ENCODE measurements at regions not wholly inside any gene's neighbourhood (a gene's known extent, or its start where the extent isn't known, plus 50 kb on each side); places are given as distances from the start of the nearest gene placed in this dataset.
A peak's percentile ranks its signal among the peaks of the same experiment; 100 is the strongest.

- DNase-seq (ENCODE audit: insufficient read length, low spot score) (no peak), FAIRE-seq (no peak)
Measured at GRCh38 chr3:124424396-124424795, 305.9 kb upstream of the UMPS start.

DNA sequence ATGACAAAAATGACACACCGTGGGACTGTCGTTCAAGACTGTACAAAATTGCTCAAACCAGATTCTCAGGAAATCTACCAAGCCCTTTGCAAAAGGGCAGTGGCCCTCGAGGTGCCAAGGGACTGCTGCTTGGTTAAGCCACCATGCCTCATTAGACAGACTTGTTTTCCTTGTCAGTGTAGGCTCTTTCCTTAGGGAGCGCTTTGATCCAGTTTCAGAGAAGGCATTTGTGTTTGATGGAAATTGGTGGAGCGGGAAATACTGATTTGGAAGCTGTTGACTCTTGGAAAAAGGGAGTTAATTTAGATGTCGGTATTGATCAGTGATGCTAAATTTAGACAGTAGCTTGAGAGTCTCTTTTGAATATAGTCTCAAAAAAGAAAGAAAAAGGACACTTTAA is 304.3 kb upstream of the UMPS start:
- DNase-seq (ENCODE audit: insufficient read length, low spot score) (no peak), FAIRE-seq (no peak)

DNA sequence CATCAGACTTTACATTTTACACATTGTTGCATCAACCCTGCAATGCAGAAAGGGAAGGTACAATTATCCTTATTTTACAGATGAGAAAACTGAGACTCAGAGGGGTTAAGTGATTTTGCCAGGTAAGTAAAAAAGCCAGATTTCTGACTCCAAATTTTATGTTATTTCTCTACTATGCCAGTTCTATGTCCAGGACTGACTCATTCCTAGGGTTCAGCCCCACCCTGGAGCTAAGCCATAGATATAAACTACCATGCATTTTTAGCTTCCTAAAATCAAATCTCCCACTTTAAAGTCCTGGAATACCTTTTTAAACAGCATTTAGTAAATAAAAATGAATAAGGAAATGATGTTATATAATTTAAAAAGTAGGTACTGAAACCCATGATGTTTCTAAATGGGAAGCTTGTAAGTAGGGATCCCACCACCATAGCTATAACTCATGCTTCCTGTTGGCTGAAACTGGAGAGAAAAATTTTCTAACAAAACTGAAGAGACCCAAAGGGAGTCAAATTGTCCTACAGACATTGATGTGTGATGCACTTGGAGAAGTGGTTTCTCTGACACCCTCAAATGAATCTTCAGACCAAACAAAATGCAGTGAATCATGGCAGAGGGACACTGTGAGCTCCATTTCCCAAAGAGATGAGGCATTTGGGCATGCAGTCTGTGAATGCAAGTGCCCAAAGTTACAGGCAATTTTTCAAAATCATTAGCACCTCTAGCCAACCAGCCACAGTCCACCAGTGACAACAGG is 301.7 kb upstream of the UMPS start:
- DNase-seq (ENCODE audit: insufficient read length, low spot score) = peak; percentile 31
- no peak for FAIRE-seq

- FAIRE-seq (peak; percentile 87), DNase-seq (ENCODE audit: insufficient read length, low spot score) (peak; percentile 78)
Measured at GRCh38 chr3:124429129-124429815, 301.0 kb upstream of the UMPS start.

DNA sequence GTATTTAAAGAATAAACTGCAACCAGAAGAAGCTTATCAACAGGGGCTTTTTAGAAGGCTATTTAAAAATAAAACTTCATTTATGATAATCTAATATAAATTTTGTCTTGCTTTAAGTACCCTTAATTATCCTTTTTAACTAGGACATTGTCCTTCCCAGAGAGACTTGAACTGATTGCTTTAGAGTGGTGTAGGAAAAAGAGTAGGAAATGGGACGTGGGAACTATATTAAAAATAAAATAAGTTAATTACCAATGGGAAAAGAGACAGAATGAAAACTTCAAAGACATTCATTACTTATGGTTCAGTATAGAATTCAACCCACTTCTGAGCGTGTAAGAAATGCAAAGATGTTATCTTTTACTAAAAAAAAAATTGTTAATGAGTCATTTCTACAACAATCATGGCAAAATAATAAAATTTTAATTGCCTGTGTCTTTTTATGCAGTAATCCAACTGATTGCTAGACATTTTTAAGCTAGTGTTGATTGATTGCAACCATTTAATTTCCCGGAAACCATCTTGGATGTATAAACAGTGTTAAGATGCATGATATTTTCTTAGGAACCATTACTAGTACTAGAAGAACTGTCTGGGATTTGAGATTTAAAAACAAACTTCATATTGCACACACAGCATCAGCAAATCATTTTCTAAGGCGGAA is 298.8 kb upstream of the UMPS start:
- no peak for FAIRE-seq
- no peak for DNase-seq (ENCODE audit: insufficient read length, low spot score)

DNA sequence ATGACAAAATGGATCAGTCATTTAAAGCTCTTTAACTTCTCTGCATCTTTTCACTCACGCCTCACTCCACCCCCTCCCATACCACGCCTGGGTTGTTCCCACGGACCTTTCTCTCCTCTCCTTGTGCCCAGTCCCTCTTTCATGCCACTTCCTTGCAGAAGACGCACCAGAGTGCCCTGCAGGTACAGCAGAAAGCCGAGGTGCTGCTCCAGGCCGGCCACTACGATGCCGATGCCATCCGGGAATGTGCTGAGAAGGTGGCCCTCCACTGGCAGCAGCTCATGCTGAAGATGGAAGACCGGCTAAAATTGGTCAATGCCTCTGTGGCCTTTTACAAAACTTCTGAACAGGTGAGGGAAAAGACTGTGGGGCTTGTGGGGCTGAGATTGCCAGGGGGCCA is 296.1 kb upstream of the UMPS start:
- DNase-seq (ENCODE audit: insufficient read length, low spot score) (no peak), FAIRE-seq (no peak)

DNA sequence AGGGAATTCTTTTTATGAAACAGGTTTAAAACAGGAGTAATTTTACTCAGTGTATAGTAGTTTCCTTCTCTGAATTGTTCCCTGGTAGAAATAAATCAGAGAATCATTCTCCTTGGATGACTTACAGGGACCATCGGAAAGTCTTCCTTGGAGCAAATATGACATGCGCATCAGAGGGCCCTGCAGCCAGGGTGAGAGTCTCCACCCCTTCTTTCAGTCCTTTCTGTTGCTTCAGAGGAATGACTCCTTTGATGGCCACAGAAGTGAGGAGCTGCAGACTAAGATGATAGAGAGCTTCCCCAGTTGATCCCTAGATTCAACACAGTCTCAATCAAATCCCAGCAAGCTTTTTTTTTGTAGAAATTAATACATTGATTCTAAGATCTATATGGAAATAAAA is 294.8 kb upstream of the UMPS start:
- FAIRE-seq = no peak
- DNase-seq (ENCODE audit: insufficient read length, low spot score) = no peak

DNA sequence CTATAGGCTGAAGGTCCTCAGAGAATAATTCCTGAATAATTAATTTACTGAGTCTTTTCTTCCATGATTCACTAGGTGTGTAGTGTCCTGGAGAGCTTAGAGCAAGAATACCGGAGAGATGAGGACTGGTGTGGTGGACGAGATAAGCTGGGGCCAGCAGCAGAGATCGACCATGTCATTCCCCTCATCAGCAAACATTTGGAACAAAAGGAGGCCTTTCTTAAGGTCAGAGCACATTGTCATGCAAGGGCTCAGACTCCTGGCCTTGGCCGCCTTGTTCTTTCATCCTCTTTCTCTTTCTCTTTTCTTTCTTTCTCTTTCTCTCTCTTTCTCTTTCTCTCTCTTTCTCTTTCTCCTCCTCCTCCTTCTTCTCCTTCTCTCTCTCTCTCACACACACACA is 291.4 kb upstream of the UMPS start:
- no peak for DNase-seq (ENCODE audit: insufficient read length, low spot score)
- no peak for FAIRE-seq

DNA sequence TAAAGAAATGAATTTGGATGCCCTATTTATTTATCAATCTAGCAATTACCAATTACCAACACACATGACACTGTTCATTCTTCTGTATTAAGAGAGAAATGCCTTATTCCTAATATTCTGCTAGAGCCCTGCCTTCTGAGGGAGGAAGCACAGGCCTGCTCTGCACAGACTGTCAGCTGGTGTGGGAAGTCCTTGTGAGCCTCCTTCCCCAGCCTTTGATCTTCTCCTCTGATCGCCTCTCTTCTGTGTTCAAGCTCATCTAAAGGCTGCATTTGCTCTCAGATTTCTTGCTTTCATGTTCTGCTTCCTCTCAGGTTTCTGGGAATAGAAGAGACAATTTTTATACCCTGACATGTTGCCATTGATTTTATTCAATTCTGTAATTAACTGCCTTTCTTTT is 290.6 kb upstream of the UMPS start:
- no peak for FAIRE-seq
- no peak for DNase-seq (ENCODE audit: insufficient read length, low spot score)

- FAIRE-seq (no peak), DNase-seq (ENCODE audit: insufficient read length, low spot score) (no peak)
Measured at GRCh38 chr3:124441766-124442165, 288.5 kb upstream of the UMPS start.

DNA sequence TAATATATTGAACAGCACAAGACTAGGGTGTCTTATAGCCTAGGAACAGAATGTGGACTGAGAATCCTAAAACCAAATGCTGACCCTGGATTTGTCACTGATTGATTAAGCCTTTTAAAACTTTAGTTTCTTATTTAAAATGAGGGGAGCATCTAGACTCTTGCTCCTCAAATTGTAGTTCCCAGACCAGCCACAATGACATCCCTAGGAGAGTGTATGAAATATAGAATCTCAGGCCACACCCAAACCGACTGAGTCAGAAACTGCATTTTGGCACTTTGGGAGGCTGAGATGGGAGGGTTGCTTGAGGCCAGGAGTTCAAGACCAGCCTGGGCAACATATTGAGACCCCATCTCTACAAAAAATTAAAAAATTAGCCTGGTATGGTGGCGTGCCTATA is 287.8 kb upstream of the UMPS start:
- no peak for FAIRE-seq
- DNase-seq (ENCODE audit: insufficient read length, low spot score) = no peak

GRCh38 chr3:124443446-124443845 is 286.8 kb upstream of the UMPS start:
- DNase-seq (ENCODE audit: insufficient read length, low spot score) = no peak

DNA sequence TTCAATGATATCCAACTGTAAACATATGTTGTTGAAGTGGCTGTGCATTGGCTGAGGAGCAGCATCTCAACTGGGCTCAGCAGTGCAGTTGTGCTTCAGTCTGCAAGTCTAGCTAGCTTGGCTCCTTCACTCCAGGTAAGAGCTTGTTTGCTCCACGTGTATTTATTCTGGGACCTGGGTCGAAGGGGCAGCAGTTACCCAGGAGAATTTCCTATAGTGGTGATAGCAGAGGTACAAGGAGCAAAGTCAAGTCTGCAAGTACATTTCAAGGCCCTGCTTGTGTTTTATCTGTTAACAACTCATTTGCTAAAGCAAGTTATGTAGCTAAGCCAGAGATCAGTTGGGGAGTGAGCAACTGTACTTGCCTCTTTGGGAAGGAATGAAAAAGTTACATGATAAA is 286.2 kb upstream of the UMPS start:
- FAIRE-seq (peak; percentile 28), DNase-seq (ENCODE audit: insufficient read length, low spot score) (no peak)

More at GRCh38 chr3:124443446-124443845, 286.8 kb upstream of the UMPS start:
- FAIRE-seq = no peak

- DNase-seq (ENCODE audit: insufficient read length, low spot score) = no peak
- FAIRE-seq = no peak
Measured at GRCh38 chr3:124444896-124445295, 285.4 kb upstream of the UMPS start.

GRCh38 chr3:124447845-124448244 is 282.4 kb upstream of the UMPS start:
- DNase-seq (ENCODE audit: insufficient read length, low spot score) = no peak
- no peak for FAIRE-seq

GRCh38 chr3:124448954-124449353 is 281.3 kb upstream of the UMPS start:
- DNase-seq (ENCODE audit: insufficient read length, low spot score) (no peak), FAIRE-seq (no peak)

- no peak for FAIRE-seq
Measured at GRCh38 chr3:124450366-124450765, 279.9 kb upstream of the UMPS start.

DNA sequence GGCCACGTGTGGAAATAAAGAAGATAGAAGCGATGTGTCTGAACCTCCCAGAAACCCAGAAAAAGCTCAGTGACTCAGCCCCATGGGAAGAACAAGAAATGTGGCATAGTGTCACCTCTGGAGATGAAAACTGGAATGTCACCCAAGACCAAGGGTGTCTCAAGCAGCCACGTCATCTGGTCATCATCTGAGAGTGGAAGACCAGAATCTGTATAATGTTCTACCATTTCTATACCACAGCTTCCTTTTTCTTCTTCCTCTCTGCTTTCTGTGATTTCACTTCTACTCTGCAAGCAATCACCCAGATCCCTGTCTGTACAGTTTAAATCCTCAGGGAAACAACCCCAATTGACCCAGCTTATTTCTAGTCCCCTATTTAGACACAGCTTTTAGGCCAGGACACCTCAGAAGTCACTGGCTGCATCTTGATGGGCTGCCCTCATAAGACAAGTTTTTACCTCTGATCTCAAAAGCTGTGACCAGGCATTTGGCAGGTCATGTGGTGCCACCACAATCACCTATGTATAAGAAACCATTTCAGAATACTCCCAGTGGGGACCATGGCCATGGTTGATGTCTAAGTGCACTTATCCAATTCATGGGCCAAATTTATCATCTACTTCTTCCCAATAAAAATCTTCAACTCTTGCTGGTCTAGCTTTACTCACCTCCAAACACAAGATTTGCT is 278.5 kb upstream of the UMPS start:
- DNase-seq (ENCODE audit: insufficient read length, low spot score) (no peak), FAIRE-seq (no peak)

More at GRCh38 chr3:124450366-124450765, 279.9 kb upstream of the UMPS start:
- no peak for DNase-seq (ENCODE audit: insufficient read length, low spot score)

DNA sequence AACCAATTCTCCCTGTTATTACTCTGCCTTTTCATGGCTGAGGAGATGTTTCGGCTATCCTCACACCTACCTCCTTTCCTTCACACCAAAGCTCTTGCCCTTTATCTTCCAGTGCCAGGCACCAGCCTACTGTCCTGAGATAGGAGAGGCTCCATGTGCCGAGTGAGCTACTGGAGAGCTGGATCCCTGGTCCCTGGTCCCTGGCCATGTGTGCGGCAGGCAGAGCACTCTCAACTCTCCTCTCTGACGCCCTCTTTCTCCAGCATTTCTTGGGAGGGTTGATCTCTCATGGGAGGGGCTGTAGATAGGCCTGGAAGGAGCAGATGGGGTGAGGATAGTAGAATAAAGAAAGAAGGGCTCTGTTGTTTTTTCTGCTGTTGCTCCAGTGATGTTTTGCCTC is 277.1 kb upstream of the UMPS start:
- FAIRE-seq (no peak), DNase-seq (ENCODE audit: insufficient read length, low spot score) (no peak)

DNA sequence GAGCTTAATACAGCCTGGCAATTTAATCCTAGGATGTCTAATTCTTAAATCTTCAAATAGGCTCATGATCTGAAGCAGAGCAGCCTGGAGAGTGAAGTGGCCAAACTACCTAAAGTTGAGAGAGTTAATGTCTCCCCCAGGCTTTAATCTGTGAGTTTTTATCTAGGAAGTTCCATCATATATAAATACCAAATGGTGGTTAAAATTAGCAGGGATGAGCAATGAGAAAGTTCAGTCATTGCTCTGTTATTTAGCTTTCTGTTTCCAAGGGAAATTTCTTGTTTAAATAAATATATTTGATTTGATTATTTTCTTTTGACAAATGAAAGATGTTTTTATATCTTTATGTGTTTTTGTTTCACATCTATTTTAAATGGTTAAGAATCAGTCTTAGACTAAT is 274.4 kb upstream of the UMPS start:
- FAIRE-seq (no peak), DNase-seq (ENCODE audit: insufficient read length, low spot score) (no peak)

DNA sequence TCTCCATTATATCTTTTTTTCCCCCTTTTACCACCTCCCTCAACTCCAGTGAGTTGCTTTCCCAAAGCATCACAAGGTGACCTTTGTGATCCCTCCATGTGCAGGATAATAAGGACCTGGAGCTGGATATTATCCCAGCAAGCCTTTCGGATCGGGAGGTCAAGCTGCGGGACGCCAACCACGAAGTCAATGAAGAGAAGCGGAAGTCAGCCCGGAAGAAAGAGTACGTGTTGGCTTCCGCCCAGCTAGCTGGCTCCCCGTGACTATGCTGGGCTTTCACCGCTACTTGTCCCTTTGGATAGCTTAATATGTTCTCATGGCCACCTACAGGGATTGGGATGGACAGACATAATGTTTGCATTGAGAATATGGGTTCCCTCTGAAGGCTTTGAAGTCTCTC is 273.7 kb upstream of the UMPS start:
- DNase-seq (ENCODE audit: insufficient read length, low spot score) = no peak

More for the DNA sequence above, 273.7 kb upstream of the UMPS start:
- no peak for FAIRE-seq
